Renal pelvis (tissue), 1 donor: ENCODE measurements at regions not wholly inside any gene's neighbourhood (a gene's known extent, or its start where the extent isn't known, plus 50 kb on each side); places are given as distances from the start of the nearest gene placed in this dataset.

Experiments used
- DNase-seq: peaks from one replicate; pipeline ENCODE4 v3.0.0-alpha.2; 2013

DNA sequence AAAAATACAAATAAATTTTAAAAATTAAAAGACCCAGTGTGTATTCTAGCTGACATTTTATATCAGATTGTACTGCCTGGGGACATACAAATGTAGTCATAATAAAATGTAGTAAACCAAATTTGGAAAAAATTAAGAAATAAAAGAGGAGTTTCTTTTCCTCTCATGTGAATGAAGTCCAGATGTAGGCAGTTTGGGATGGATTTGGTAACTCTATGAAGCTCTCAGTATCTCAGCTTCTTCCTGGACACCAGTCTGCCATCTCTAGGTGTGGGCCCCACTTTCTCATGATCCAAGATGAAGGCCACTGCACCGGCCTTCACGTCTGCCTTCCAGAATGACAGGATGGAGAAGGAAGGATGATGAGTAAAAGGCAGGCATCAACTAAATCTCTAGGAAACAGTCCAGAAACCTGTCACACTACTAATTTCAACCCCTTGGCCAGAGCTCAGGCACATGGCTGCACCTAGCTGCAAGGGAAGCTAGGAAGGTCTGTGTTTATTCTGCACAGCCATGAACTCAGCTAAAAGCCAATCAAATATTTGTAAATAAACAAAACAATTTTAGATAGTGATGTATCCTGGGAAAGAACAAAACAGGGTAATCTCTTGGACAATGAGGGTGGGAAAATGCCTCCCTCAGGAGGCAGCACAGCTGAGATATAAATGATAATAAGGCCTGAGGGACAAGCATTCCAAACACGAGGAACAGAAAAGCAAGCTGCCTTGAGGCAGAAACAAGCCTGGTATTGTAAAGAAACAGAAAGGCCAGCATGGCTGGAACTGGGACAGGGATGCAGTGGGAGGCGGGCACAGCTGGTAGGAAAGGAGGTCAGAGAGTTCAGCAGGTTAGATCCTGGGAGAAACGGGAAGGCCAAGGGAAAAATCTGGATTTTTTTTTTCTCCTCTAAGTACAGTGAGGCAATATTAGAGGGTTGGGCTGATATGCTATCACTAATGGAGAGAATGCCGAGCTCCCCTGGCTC lies 88.5 kb upstream of the PTPN1 start:
- DNase-seq, result no peak

DNA sequence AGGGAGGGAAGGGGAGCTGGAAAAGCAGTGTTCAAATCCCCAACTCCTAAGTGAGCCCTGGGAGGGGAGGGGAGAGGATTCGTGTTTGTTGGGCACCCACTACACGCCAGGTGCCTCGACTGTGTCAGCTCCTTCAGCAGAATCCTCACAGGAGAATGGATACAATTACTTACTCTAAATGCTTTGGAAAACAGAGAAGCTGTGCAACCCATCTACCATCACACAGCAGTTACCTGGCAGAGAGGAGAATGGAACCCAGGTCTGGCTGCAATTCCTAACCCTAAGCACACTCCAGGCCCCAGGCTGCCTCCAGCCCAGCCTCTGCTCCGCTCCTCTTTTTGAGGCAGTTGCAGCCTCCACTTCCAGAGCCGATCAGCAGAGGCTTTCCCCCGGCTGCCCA lies 86.4 kb upstream of the PTPN1 start:
- DNase-seq, result no peak

DNA sequence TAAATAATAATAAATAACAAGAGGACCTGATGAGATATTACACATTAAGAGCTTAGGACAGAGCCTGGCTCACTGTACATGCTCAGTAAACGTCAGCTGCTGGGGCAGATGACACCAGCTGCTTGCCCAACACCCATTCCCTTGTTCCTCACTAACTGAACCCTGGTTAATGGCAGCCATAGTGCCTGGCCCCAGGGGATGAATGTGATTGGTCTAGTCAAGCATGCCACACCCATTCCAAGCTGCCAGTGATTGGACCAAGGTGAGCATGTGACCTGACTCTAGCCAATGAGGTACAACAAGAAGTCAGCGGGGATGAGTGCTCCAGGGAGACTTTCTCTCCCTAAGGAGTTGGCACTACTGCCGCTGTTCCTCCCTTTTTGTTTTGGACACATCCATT lies 85.1 kb upstream of the PTPN1 start:
- DNase-seq, result no peak

DNA sequence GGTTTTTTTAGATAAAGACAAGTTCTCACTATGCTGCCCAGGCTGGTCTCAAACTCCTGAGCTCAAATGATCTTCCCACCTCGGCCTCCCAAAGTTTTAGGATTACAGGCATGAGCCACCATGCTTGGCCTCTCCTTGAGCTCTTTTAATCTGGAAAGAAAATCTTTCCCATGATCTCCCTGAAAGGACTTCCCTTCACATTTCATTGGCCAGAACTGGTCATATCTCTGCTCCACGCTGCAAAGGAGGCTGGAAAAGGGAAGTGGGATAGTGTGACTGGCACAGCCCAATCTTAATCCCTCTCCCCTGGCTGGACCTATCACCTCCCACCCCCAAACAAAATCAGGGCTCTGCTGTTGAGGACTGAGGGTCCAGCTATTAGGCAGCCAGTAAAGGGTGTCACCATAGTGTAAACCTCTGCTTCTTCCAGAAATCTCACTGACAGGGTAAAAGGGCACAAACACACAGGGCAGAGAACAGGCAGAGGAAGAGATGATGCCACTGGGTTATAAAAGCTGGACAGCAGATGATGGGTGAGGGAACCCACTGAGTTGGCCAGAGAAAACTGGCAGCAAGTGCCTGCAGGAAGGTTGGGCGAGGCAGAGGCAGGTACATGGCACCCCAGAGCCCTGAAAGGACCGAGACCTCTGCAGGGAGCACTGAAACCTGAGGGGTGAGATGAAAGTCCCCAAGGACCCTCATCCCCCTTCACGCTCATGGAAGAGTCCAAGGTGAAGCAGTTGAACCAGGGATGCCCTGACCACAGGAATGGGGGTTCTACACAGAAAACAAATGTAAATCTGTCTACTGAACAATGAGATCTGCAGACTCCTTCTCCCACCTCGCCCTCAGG lies 83.1 kb upstream of the PTPN1 start:
- DNase-seq, result no peak

DNA sequence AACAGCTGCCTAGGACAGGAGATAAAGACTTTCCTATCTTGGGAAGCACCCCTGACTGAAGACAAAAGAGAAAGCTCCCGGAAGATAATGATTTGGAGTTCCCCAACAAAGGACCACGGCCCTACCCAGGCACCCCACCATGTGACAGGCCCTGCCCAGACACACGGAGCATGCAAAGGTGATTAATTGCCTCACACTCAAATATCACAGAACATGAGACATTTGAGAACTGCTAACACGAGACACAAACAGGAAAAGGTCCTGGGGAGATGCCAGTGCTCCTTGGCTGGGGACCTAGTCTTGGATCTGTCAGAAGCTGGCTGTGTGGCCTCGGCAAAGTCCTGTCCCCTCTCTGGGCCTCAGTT lies 82.5 kb upstream of the PTPN1 start:
- DNase-seq, result no peak

DNA sequence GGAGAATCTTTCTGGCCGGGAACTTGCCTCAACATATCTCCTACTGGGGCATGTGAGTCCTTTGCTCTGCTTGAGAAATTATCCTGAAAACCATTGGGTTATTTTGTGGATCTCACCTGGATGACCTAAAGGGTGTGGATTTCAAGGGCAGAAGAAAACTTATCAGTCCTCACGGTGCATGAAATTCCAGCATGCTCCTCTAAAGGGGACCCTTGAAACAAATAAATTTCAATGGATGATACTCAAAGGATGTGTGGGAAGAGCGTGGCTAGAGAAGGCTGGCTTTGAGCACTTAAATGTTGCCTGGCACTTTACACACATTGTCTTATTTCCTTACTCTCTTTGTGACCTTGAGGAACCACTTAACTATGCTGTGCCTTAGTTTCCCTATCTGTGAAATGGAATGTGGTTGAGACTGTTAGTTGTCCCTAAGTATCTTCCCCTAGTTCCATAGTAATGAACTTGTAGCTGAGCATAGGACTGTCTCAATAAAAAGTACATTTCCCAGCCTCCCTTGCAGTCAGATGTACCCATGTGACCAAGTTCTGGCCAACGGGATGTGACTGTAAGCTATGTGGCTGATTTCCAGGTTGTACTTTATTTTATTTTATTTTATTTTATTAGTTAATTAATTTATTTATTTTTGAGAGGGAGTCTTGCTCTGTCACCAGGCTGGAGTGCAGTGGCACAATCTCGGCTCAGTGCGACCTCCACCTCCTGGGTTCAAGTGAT lies 81.9 kb upstream of the PTPN1 start:
- DNase-seq, result no peak

DNA sequence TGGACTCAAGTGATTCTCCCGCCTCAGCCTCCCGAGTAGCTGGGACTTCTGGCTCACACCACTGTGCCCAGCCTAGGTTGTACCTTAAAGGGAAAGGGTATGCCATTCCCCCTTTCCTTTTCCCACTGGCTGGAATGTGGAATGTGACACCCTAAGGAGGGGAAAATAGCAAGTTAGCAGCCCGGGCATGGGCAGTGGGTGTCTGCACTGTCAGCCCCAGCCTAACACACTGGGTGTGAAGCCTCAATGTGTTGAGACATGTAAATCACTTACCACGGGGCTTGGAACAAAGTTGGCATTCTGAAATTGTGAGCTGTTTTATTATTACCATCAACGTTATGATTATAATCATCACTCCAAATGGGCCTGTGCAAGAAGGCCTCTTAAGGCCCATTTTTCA lies 80.8 kb upstream of the PTPN1 start:
- DNase-seq, result no peak

DNA sequence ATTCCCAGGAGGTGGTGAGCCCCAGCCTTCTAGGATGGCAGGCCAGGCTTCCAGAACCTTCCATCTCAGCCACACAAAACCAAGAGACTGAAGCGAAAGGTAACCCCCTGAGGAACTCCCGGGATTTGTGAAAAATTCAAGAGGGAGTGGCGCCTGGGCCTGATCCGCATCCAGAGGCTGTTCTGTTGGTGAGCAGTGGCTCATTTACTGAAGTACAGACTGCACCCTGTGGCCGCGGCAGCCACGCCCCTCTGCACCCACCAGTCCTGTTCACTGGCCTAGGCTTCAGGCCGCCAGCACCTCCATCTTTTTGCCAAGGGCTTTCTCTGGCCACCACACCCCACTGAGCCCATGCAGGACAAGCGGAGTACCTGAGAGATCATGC lies 79.1 kb upstream of the PTPN1 start:
- no peak for DNase-seq

DNA sequence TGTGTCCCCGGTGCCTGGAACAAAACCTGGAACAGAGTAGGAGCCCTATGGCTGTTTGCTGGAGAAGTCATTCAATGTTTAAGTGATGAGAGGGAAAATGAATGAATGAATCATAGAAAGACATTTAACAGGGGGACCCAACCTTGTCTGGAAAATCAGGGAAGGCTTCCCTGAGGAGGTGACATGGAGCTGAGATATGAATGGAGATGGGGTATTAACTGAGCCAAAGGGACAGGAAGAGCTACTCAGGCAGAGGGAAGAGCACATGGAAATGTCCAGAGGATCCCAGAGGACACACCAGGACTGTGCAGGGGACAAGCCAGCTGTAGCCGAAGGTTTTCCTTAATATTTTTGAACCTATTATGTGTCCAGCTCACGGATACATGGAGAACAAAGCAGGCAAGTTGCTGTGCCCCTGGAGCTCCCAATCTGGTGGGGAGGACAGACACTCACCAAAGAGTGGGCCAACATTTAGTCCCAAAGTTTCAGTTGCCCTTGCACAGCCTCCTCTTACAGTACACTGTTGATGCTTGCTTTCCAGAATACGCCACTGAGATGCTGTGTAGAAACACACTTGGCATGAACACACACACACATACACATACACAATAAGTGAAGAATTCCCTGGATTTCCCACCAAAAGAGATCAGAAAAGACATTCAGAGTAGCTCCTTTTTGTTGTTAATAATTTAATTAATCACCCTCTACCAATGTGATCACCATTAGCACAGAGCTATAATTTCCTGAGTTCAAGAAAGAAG lies 77.0 kb upstream of the PTPN1 start:
- DNase-seq, result no peak

DNA sequence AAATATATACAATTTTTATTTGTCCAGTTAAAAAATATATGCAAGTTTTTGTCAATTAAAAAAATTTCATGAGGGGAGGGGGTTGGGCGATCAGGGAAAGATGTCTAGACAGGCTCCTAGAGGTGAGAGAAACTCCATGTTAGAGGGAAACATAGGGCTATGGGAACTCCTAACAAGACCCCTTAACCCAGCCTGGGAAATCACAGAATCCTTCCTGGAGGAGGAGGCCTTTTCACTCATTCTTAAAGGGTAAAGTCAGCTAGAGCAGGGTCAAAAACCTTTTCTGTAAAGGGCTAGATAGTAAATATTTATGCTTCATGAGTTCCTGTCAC lies 75.9 kb upstream of the PTPN1 start:
- DNase-seq, result no peak

DNA sequence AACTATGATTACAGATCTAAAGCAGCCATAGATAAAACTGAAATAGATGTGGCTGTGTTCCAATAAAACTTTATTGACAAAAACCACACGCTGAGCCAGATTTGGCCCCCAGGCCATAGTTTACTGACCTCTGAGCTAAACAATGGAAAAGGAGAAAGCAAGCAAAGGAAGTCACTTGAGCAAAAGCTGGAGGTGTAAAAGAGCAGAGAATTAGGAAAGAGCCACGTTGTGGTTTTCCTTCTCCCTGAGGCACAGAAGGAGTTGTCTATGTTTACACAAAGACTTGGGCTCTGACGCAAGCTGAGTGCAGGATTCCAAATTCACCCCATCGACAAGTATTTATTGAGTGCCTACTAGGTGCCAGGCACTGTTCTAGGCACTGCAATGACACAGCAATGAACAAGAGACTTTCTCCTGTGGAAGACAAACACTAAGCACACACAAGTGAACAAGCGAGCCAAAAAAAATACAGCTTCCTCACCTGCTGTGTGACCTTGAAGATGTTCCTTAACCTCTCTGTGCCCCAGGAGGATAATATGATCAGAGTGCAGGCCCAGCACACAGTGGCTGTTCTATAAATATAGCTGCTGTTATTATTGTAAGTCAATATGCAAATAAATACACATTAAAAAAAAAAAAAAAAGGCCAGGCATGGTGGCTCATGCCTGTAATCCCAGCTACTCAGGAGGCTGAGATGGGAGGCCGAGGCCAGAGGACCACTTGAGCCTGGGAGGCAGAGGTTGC lies 75.4 kb upstream of the PTPN1 start:
- no peak for DNase-seq

DNA sequence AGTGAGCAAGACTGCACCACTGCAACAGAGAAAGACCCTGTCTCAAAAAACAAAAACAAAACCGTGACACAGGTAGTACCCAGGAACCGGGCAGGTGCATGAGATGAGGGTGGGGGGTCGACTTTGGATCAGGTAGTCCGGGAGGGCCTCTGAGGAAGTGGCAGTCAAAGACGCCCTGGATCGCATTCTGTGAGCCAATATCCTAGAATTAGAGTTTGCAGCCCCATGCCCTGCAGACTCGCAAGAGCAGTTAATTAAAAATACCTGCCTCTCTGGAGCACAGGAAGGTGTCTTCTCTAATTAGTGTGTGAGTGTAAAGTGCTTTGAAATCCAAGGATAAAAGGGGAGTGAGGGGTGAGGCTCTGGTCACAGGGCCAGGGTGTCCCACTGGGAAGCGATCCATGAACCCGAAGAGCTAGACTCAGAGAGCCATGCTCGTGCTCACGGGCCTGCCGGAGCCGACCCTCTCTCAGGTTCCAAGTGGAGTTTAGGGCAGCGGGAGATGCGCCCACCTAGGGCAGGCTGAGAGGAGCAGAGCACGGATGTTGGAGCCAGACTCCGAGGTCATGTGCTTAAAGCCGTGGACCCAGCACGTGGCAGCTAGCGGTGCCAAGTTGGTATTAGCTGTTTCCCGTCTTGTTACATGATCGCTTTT lies 74.7 kb upstream of the PTPN1 start:
- no peak for DNase-seq

DNA sequence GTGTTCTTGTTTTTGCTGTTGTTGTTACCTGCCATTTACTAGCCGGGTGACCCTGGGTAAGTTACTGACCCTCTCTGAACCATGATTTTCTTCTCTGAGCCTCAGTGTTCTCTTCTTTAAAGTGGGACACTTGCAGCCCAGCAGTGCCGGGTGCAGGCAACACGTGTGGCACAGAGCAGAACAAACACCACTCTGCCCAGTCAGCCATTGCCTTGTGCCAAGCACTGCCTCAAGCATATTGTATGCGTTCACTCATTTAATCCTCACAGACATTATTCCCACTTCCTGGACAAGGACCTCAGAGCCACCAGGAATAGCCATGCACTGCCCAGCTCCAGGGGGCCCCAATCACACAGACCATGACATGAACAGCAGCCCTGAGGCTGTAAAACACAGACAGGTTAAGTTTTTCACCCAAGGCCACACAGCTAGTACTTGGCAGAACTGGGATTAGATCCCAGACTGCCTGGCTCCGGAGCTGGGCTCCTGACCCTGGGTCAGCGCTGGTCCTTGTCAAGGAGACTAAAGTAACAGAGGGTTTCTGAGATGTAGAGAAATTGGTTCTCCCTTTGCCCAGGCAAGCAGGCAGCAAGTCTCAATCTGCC lies 74.0 kb upstream of the PTPN1 start:
- no peak for DNase-seq

DNA sequence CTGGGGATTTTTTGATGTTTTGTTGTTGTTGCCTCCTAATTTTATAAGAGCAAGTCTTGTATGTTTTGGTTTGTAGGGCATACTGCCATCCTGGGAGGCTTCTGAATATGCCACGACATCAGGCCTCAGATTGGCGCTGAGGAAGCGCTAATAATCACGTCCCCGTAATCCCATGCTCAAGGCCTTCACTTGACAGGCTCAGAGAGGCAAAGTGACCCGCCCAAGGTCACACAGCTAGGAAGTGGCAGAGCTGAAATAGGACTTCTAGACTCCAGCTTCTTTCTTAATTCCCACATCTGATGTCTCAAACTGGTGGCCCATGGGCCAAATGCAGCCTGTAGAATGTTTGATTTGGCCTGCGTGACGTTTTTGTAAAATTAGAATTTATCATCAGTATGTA lies 73.5 kb upstream of the PTPN1 start:
- DNase-seq, result no peak

DNA sequence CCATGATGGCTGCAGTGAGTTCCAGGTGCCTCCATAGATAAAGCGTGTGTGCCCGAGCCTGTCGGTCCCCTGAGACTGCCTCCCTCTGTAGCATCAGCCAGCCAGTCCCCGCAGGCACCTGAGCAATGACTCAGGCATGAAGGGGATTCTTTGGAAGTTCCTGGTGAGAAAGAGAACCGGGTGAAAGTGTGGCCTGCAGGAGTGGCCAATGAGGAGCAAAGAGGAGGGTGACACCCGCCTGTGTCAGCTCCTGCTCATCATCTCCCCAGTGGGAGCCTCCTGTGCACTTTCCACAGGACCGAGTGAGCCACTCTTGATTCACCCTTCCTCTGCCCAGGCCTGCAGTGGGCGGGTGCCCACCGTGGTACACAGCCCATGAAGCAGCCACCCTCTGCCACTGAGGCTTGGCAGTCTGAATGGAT lies 71.2 kb upstream of the PTPN1 start:
- DNase-seq, result no peak

DNA sequence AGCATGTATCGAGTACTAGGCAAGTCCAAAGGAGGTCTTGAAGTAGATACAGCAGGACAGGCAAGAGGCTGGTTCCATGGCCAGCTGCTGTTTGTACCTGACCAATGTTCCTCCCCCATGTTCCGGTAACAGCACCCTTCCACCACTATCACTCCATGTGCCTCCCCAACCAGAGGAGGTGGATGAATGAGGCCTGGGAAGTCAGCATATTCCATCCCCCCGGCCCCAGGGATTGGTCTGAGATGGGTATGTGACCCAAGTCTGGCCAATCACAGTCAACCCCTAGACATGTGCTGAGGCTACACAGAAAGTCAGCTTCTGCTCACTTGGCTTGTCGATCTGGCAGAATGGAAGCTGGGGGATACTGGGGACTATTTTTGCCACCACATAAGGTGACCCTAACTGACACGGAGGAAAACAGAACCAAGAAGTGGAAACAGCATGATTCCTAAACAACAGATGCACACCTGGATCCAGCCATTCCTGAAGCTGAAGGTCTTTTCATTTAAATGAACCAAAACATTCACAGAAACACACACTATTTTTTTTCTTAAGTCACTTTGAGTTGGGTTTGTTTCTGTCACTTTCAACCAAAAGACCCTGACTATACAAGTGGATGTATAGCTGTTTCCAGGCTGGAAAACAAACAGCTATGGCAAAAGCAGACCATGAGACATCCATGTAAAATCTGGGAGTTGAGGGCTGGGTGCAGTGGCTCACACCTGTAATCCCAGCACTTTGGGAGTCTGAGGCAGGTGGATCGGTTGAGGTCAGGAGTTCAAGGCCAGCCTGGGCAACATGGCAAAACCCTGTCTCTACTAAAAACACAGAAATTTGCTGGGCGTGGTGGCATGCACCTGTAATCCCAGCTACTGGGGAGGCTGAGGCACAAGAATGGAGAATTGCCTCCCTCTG lies 70.4 kb upstream of the PTPN1 start:
- no peak for DNase-seq

DNA sequence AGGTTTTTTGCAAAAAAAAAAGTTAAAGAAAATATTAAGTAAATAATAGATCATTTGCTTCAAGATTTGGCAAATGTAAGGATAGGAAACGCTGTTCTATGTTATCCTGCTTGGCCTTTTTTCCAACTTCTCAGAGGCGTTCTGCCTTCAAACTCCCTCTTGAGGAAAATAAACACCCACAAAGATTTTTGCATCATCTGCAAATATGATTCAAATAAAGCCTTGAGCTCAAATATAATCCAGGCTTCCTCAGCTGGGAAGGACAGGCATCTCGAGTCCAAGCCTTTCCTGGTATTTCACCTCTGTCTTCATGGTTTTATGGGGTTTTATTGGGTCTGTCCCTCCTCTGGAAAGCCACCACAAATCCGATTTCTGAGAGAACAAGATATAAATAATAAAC lies 67.7 kb upstream of the PTPN1 start:
- DNase-seq, result no peak

DNA sequence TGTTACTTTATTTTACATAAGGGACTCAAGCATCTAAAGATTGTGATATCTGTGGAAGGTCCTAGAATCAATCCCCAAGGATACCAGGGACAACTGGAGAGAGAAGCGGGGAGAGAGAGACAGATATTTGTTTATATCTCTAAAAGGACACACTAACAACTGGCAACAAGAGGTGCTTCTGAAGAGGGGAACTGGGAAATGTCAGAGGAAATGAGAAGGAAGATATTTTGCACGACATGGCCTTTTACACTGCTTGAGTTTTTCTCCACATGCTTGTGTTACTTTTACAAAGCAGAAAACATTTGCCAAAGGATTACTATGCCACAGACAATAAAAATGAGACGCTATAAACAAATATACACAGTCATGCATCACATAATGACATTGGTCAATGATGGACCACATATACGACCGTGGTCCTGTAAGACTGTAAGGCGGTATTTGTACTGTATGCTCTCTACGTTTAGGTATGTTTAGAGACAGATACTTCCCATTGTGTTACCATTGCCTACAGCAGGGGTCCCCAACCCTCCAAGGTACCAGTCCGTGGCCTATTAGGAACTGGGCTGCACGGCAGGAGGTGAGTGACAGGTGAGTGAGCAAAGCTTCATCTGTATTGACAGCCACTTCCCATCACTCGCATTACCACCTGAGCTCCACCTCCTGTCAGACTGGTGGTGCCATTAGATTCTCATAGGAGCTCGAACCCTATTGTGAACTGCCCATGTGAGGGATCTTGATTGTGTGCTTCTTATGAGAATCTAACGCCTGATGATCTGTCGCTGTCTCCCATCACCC lies 64.6 kb upstream of the PTPN1 start:
- no peak for DNase-seq
